Body of pancreas (tissue), 4 donors: ENCODE measurements at regions not wholly inside any gene's neighbourhood (a gene's known extent, or its start where the extent isn't known, plus 50 kb on each side); places are given as distances from the start of the nearest gene placed in this dataset.

Experiments
- CTCF ChIP-seq, 7 experiments: fragments of 450-650 bp in 4 of 7; fragments of 200-600 bp in 3 of 7; sonication (generic) in 3 of 7; IDR thresholded peaks; one replicate each; pipeline ENCODE4 v1.5.1; 2016 to 2019; ENCODE audit warnings: antibody characterized with exemption in 7 of 7
- POLR2A ChIP-seq, 3 donors: fragments of 450-650 bp; IDR thresholded peaks; one replicate each; pipeline ENCODE4 v1.6.1; 2016; ENCODE audit warnings: antibody characterized with exemption in 3 of 3, mild to moderate bottlenecking in 2 of 3

- no peak for TF ChIP-seq POLR2A (IDR thresholded peaks at IDR 0.05)
- TF ChIP-seq CTCF (IDR thresholded peaks at IDR 0.05): no peak
These were observed 167.7 kb downstream of the PJA1 start for GRCh38 chrX:68997511-68997910.
